GM18909 (cell line): ENCODE measurements at regions not wholly inside any gene's neighbourhood (a gene's known extent, or its start where the extent isn't known, plus 50 kb on each side); places are given as distances from the start of the nearest gene placed in this dataset.

Experiments used
- ATAC-seq: cut with Tn5 transposase; IDR thresholded peaks from one replicate; pipeline ENCODE4 v1.9.1; 2021; ENCODE audit warnings: mild to moderate bottlenecking; ENCODE audit not compliant: unreplicated experiment, poor library complexity

DNA sequence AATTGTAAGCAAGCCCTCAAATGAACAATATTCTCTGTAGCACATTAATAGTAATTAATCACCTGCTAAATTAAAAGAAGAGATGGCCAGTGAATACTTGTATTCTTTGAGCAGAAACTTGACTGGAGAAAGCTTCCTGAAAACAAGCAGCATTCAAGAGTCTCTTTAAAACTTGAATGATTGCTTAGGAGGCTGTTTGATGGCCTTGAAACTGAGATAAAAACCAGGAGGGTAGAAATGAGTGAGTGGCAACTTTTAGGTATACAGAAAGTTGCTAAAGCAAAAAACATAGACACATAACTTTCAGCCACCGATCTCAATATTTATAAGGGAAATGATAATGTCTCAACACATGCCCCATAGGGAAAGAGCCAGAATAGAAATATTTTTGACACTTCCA, 234.8 kb upstream of the FMN2 start:
- no peak for ATAC-seq

DNA sequence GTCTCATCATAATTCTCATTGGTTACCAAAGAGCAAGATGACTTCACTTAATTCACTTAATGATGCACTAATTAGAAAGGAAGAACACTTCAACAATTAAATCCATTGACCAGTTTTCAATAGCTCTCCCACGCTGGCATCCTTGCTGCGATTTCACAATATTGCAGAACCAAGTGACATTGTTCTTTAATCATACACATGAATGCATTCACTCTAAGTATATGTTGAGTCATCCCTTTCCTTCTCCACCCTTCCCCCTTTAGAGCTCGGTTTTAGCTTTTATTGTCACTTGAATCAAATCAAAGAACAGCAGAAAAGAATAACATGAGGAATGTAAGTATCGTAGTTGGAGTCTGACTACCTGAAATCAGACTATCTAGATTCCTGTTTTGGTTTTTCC, 233.6 kb upstream of the FMN2 start:
- ATAC-seq: no peak

DNA sequence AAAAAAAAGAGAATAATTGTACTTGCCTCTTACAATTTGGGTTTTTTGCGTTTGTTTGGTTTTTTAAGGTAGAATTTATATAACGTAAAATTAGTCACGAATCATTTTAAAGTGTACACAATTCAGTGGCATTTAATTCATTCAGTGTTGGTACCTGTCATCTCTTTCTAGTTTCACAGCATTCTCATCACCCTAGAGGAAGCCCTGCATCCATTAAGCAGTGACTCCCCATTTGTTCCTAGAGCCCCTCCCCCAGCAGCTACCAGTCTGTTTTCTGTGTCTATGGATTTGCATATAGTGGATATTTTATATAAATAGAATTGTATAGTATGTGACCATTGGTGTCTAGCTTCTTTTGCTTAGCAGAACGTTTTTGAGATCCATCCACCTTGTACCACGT, 233.2 kb upstream of the FMN2 start:
- no peak for ATAC-seq

DNA sequence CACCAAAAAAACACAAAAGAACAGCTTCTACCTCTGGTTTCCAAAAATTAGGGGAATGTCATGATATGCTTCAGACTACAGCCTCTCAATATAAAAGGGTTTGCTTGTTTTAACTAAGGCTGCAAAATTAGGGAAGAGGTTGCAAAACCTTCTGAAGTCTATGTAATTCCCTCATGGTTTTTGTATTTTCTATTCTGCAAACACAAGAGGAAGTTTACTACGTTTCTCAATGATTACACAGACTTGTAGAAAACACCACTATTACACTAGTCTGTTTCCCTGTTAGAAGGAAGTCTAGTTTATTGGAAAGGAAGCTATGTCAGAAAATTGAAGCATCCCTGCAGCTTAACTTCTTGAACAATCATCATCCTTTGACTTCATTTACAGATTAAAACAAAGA, 229.7 kb upstream of the FMN2 start:
- no peak for ATAC-seq

DNA sequence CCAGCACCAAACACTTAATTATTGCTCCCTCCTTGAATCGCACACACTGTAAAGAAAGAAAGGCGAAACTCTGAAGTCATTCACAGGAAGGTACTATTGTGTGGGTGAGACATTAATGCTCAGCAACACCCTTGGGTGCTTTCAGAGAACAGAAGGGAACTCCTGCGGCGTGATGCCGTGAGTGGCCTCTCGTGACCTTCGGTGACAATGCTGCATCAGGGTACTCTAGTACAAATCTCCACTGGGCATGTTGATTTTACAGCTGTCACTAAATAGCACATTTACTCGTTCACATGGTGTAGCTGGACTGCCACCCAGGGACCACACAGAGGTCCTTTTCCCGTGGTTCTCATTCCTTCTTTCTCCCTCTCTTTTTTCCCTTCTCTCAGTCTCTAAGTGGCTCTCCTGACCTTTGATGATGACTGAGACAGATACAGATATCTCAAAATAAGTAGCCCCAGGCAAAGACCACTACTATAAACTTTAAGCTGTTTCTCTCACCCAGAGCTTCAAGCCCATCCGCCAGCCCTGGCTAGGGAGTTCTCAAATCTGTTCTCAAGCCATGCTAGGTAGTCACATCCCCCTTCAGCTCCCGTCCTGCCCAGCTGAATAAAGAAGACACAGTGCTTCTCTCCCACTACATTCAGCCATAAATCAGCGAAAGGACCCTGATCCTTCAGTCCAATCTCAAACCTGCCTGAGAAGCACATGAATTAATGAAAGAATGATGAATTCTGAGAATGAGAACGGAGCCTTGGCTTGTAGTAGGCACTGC, 223.4 kb upstream of the FMN2 start:
- ATAC-seq: no peak

DNA sequence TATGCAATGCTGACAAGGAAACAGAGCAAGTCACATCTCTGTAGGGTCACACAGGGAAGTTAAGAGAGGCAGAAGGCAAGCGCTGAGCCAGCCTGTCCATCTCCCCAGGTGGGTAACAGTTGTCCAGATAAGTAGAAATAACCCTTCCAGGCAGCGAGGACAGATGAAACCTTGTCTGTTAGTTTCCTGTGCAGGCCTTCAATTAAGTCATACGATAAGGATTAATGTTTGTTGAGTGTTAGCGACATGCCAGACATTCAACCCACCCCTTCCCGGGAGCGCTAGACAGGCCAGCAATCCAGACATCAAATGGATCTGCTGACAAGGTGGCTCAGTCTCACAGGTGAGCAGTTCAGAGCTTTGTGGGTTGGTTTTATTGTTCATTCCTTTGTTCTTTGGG, 221.5 kb upstream of the FMN2 start:
- ATAC-seq: no peak

DNA sequence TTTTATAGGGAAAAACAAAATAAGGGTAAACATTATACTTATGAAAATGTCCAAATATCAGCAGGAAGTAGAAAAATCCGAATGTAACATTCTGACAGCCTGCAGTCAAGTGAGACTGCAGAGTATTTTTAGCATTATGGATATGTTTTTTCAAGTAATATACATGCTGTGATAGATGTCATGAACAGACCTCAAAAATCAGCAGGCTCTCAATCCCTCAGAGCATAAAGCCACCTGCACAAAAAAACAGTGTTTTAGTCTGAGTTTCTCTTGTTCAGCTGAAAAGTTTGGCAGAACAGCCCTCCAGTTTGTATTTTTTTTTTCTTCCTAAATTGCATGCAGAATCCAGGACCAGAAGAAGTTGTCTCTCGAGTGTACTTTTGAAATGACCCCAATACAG, 219.1 kb upstream of the FMN2 start:
- no peak for ATAC-seq

DNA sequence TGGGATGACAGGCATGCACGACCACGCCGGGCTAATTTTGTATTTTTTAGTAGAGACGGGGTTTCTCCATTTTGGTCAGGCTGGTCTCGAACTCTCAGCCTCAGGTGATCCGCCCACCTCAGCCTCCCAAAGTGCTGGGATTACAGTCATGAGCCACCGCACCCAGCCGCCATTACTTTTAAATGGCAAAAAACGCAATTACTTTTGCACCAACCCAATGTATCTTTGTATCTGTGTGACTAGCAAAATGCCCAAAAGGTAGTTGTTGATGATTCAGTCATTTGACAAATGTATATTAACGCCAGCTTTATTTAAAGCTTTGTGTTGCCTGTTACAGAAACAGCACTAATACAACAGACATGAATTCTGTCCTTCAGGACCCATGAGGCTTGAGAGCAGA, 216.9 kb upstream of the FMN2 start:
- no peak for ATAC-seq

DNA sequence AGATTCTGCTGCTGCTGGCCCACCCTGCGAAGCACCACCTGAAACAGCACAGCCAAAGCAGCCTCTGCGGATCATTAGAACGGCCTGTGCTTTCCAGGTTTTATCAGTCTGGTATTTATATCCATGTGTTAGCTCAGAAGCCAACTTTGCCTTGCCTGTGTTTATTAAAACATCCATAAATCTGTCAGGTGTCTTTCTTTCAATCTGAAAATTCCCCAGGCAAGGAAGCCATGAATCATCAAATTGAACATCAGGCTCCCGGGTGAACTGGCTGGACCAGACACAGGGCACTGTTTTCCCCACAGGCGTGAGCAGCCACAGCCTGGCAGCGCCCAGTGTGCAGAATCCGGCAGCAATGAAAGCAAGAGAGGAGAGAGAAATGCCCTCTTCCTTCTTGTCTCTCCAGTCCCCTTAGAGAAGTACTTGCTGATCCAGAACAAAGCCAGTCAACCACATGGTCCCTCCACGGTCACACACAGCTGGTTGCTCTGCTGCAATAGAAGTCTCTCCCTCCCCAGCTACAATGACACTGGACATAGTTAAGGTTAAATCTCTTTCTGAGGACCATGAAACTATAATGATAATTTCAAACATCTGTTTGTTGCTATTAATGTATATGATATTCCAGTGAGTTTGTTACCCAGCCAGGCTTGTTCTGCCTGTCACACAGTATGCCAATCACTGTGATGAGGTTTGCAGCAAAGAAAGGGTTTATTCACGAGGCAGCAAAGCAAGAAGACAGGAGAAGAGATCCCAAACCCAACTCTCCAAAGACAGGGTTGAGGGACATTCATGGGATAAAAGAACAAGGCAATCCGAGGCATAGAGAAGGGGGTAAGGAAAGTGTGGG, 212.1 kb upstream of the FMN2 start:
- ATAC-seq: no peak

DNA sequence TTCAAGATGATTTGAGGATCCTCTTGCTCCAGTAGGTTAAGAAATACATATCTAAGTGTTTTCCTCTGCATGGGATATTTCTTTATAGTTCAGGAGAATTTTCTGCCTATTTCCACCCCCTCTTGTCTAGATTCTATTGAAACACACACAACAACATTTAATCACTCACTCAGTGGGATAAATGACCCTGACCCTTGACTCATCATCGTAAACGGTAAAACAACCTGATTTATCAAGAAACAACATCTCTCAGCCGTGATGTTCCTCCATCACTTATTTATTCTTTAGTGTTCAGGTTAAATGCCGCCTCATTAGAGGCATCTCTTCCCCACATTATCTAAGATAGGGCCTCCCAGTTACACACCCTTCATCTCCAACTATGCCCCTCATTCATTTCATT, 208.7 kb upstream of the FMN2 start:
- no peak for ATAC-seq

DNA sequence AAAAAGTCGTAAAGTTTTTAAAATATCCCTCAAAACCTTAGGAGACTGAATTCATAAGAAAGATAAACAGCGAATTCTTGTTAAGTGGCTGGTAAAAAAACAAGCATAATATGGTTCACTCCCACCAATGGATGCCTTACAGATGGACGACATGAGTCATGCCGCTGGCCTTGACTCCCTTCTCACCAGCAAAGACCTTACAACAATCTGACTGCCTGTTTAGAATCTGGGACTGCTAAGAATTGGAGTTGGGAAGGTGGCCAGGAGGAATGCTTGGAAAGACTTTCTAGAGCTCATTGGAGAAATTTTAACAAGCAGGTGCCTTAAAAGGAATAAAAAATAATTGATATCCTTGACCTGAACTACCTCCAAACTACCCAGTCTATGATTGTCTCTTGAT, 206.9 kb upstream of the FMN2 start:
- no peak for ATAC-seq

DNA sequence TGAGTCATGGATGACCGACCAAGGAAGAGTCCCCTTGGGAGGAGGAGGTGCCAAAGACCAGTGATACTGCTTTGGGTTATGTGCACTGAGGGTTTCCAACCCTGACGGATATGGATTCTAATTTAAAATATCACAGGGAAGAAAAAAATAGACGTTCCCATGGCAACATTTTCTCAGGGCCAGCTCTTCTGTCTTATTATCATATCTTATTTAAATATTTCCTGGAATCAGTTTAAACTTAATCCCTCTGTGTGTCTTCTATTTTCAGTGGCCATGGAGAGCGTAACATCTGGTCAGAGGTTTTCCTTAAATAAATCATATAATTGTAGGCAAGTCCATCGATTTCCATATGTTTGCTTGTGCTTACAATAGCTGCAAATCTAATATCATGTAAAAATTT, 205.4 kb upstream of the FMN2 start:
- no peak for ATAC-seq

DNA sequence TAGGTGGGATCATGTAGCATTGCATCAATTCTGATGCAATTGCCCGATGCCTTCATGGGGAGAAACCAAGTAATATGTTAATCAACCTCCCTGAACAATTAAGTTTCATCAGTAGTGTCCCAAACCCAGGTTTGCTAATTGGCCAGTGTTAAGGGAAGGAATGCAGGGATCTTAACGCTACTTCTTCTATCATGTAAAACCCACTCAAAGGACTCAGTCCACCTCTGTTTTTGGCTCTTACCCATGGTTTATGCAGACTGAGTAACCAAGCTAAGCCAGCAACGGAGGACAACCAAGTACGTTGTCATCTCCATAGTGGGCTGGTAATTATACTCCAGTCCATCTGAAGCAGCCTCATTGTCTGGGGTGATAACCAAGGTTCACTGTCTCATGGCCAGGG, 203.0 kb upstream of the FMN2 start:
- ATAC-seq: no peak

DNA sequence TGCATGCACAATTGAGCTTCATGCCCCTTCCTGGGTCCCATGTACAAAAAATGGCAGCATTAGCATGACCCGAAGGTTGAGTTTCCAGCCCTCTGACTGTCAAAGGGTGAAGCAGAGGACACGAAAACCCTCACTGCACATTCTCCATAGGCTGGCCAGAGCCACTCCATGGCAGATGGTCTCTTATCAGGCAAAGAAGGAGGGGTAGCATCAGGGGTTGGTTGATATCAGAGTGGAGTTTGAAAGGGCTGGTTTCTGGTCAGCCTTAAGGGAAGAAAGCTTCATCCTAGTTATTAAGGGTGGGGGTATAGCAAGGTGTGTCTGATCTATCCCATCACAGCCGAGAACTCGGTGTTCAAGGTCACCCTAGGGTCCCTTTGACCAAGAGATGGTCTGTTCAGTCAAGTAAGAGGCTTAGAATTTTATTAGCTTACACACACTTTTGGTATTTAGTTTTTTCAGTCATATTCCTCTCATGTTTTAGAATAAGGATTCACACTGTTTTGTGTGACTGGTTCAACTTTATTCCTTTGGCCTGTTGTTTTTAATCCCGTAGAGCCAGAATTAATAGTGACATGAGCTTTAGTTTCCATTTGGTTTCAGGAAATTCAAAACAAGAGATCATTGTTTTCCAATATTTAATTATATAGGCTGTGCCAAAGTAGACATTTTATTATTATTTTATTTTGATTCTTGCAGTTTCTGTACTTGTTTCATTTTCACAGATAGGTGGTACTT, 199.9 kb upstream of the FMN2 start:
- ATAC-seq: no peak

DNA sequence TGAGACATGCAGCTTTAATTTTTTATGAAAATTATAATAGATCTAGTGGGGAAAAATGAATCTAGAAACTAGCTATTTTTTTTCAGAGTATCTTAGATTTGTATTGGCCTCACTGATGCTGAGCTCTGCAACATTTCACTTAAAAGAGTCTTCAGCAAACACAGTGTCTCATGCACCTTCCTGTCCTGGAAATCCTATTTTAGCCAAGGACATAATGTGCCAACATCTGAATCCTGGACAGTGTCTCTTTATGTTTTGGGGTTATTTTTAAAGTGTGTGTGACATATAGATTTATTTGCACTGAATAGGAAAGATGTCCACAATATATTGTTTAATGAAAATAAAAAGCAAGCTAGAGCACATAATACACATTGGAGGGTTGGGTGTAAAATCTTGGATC, 199.1 kb upstream of the FMN2 start:
- ATAC-seq: no peak

DNA sequence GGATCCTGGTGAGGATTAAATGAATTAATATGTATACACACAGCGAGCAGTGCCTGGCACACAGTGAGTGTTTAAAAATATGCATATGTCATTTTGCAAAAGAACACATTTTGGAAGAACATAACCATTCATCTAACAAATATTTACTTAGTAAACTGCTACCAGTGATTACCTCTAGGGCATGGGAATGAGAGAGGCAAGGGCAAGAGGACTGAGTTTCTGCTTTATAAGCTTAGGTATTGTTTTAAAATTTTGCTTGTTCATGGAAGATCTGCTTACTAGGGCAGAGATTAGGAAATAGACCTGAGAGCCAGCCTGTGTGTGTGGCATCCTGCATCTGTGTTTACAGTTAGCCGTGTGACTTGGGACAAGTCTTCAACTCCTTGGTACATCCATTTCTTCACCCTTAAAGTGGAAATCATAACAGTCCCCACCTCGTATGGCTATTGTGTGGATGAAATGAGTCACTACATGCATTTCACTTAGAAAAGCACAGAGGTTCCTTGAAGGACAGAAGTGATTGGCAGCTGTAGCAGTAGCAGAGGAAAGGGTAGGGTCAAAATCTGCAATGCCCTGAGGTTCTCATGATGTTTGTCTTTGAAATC, 198.5 kb upstream of the FMN2 start:
- no peak for ATAC-seq

DNA sequence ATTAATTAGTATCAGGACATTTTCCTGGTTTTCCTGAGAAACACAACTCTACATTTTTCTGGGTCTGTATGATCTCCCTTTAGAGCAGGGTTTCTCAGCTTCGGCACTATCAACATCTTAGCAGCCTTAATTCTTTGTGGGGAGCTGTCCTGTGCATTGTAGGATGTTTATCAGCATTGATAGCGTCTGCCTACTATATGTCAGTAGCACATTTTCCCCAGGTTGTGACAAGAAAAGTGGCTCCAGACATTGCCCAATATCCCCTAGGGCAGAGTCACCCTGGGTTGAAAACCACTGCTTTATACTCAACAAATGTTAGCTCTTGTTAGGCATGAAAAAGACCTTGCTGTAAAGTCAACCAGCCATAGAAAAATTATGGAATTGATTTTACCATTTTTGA, 195.1 kb upstream of the FMN2 start:
- ATAC-seq: no peak

DNA sequence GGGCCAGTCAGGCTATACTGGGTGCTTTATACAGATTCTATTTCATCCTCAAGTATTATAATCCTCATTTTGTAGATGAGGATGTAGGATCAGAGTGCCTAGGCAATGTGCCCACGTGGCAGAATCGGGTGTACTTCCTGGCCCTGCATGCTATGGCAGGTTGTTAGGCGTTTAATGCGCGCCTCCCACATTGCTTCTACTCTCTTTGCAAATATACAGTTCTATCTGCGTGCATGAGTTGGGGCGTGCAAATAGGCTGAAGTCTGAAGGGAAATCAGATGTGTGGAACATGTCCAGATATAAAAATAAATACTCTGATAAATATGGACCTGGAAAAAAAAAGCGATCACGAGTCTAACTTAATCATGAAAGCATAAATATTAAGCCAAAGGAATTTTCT, 194.7 kb upstream of the FMN2 start:
- ATAC-seq: no peak

DNA sequence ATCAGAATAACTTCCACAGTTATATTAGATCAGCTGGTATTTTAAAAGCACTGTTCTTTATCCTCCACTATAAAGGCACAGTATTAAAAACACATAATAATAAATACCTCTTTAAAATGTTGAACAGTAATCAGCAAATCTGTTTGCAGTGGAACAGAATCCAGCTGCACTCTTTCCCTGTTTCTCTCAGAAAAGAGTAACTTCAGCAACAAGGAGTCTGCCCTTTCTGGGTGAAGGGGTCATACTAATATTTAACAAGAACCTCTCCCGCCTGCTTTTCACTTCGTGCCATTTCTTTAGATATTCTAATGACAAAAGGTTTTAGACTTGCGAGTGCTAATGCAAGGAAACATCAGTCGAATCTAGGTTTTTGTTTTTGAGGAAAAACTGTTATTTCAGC, 194.2 kb upstream of the FMN2 start:
- ATAC-seq: no peak

DNA sequence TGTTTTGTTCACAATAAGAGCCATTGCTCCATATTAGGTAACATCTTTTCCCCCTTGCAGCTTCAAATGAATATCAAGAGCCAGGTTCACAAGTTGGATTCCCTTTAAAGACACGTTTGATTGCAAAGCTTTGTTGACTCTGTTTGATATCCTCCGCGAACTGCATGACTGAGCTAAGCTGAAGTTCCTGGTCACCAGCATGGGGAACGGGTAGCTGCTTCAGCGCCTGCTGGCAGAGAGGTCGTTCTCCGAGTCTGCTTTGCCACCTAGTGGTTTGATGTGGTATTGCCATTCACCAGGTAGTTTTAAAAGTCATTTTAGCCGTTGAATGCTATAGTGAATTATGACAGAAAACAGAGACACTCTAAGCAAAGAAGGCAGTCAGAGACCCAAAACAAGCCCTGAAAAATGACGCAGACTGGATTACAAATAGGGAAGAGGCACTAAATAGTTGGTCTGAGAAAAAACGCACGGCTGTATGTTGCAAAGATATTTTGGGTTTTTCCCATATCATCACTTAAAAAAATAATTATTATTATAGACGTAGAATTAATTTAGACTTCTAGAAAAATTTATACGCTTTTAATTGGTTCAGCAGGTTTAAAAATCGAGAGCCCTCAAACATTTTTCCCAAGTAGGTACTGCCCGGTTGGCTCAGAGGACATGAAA, 193.5 kb upstream of the FMN2 start:
- ATAC-seq: peak; percentile 93
